ENCODE measurements at regions not wholly inside any gene's neighbourhood (a gene's known extent, or its start where the extent isn't known, plus 50 kb on each side); places are given as distances from the start of the nearest gene placed in this dataset.

- peaks cover 0 to under 1% of the 10 kb centered on the region in 2 experiments for H3K27me3 ChIP-seq (ENCODE audit: control insufficient read depth in 2 of 2, insufficient read depth in 2 of 2, low read length in 2 of 2)
- H3K9me1 ChIP-seq (replicated peaks; ENCODE audit: control insufficient read depth, extremely low read depth, insufficient read depth, low read length) = no peaks in the 10 kb centered on the region
- intact Hi-C loops (cut with micrococcal nuclease) (no loop called here), dilution Hi-C loops (cut with MboI; ENCODE audit: extremely low pct_ligation_motif_present, low sequenced_read_pairs) (no loop called here)
- FAIRE-seq (no peak), DNase-seq (ENCODE audit: low read depth, low spot score) (no peak)
- H3K79me2 ChIP-seq (ENCODE audit: control insufficient read depth, insufficient read depth, low read length) = no peaks in the 10 kb centered on the region
- no peaks in the 10 kb centered on the region for H4K20me1 ChIP-seq (replicated peaks; ENCODE audit: control insufficient read depth, extremely low read depth, insufficient read depth, low read length)
- no peak overlapping the region for H3K27ac ChIP-seq (ENCODE audit: insufficient read depth, low read depth, low read length)
- H3K9me3 ChIP-seq (replicated peaks; ENCODE audit: control insufficient read depth, insufficient read depth, low read length) = no peaks in the 10 kb centered on the region
- no peak overlapping the region for H3K4me2 ChIP-seq (ENCODE audit: insufficient read depth, low read length)
- H3K4me3 ChIP-seq (replicated peaks in 1 of 3; ENCODE audit: insufficient read depth in 1 of 3, low read depth in 1 of 3, low read length in 3 of 3) = no peak overlapping the region
- POLR2A ChIA-PET = no interaction called here
- no peak overlapping the region for H2AFZ ChIP-seq (ENCODE audit: low read depth, low read length)
- H3K36me3 ChIP-seq (ENCODE audit: control insufficient read depth in 2 of 2, extremely low read depth in 1 of 2, insufficient read depth in 2 of 2, low read length in 2 of 2) = no peaks in the 10 kb centered on the region
- no peak for TF ChIP-seq MAX (IDR thresholded peaks at IDR 0.05; ENCODE audit: insufficient read depth, insufficient read length)
- no peak overlapping the region for H3K9ac ChIP-seq (replicated peaks; ENCODE audit: extremely low read depth, insufficient read depth, low read length)
- BruUV-seq (replicated peaks) = no TSS peak
- no peaks in the 10 kb centered on the region for H3K4me1 ChIP-seq (ENCODE audit: control insufficient read depth, extremely low read depth, insufficient read depth, low read length)
- CTCF ChIA-PET = no interaction called here
Measured at GRCh38 chr14:36028218-36028617, 148.3 kb downstream of the PTCSC3 start.

GRCh38 chr14:36027354-36027753, 149.2 kb downstream of the PTCSC3 start:
- Histone ChIP-seq H3K36me3 (ENCODE audit: control insufficient read depth in 2 of 2, extremely low read depth in 1 of 2, insufficient read depth in 2 of 2, low read length in 2 of 2) (no peaks in the 10 kb centered on the region), H3K79me2 (ENCODE audit: control insufficient read depth, insufficient read depth, low read length) (no peaks in the 10 kb centered on the region), H3K4me3 (replicated peaks in 1 of 3; ENCODE audit: insufficient read depth in 1 of 3, low read depth in 1 of 3, low read length in 3 of 3) (no peak overlapping the region), H3K27ac (ENCODE audit: insufficient read depth, low read depth, low read length) (no peak overlapping the region), H4K20me1 (replicated peaks; ENCODE audit: control insufficient read depth, extremely low read depth, insufficient read depth, low read length) (no peaks in the 10 kb centered on the region), H2AFZ (ENCODE audit: low read depth, low read length) (no peak overlapping the region), H3K4me2 (ENCODE audit: insufficient read depth, low read length) (no peak overlapping the region), H3K9me3 (replicated peaks; ENCODE audit: control insufficient read depth, insufficient read depth, low read length) (no peaks in the 10 kb centered on the region), H3K4me1 (ENCODE audit: control insufficient read depth, extremely low read depth, insufficient read depth, low read length) (no peaks in the 10 kb centered on the region), H3K9ac (replicated peaks; ENCODE audit: extremely low read depth, insufficient read depth, low read length) (no peak overlapping the region), H3K9me1 (replicated peaks; ENCODE audit: control insufficient read depth, extremely low read depth, insufficient read depth, low read length) (no peaks in the 10 kb centered on the region), H3K27me3 (ENCODE audit: control insufficient read depth in 2 of 2, insufficient read depth in 2 of 2, low read length in 2 of 2) (peaks cover 0 to 2% of the 10 kb centered on the region in 2 experiments)
- BruUV-seq (replicated peaks) = no TSS peak
- intact Hi-C loops (cut with micrococcal nuclease) (no loop called here), dilution Hi-C loops (cut with MboI; ENCODE audit: extremely low pct_ligation_motif_present, low sequenced_read_pairs) (no loop called here)
- DNase-seq (ENCODE audit: low read depth, low spot score) = no peak
- TF ChIP-seq MYC (IDR thresholded peaks at IDR 0.05; ENCODE audit: low read depth, low read length) = no peak
- TF ChIP-seq FOS (IDR thresholded peaks at IDR 0.05; ENCODE audit: borderline replicate concordance, insufficient read depth, low read length) = no peak
- no peak for TF ChIP-seq CTCF (IDR thresholded peaks at IDR 0.05; ENCODE audit: extremely low read depth in 1 of 2, insufficient read depth in 1 of 2, low read depth in 1 of 2, low read length in 2 of 2)
- TF ChIP-seq JUN (IDR thresholded peaks at IDR 0.05; ENCODE audit: borderline replicate concordance, insufficient read depth, insufficient read length, low read depth) = no peak
- no peak for TF ChIP-seq MAX (IDR thresholded peaks at IDR 0.05; ENCODE audit: insufficient read depth, insufficient read length)
- TF ChIP-seq EZH2 (IDR thresholded peaks at IDR 0.05; ENCODE audit: borderline replicate concordance, low read depth, low read length, severe bottlenecking) = no peak
- no peak for TF ChIP-seq POLR2AphosphoS5 (IDR thresholded peaks at IDR 0.05; ENCODE audit: insufficient read depth, low read depth, low read length)
- TF ChIP-seq GATA2 (IDR thresholded peaks at IDR 0.05; ENCODE audit: insufficient read depth, insufficient read length, low read depth, low read length) = no peak
- no peak for TF ChIP-seq POLR2A (IDR thresholded peaks at IDR 0.05; ENCODE audit: low read depth, low read length)
- no peak for FAIRE-seq
- POLR2A ChIA-PET = no interaction called here
- CTCF ChIA-PET = no interaction called here

All from endothelial cell of umbilical vein (primary cell).